Epithelial cell of proximal tubule (primary cell): ENCODE measurements at regions not wholly inside any gene's neighbourhood (a gene's known extent, or its start where the extent isn't known, plus 50 kb on each side); places are given as distances from the start of the nearest gene placed in this dataset.

Source experiments
- DNase-seq: peaks from one replicate; pipeline ENCODE4 v3.0.0-alpha.2; 2011; ENCODE audit warnings: low read depth
- H3K4me3 ChIP-seq: 2 replicates; pipeline ENCODE4 v1.5.1; 2011; ENCODE audit warnings: low read depth, mild to moderate bottlenecking, low read length
- TF ChIP-seq, protein P1 (sequence below): conservative IDR thresholded peaks from 2 replicates; pipeline ENCODE4 v1.5.1; 2012; ENCODE audit warnings: low read depth, mild to moderate bottlenecking, low read length

DNA sequence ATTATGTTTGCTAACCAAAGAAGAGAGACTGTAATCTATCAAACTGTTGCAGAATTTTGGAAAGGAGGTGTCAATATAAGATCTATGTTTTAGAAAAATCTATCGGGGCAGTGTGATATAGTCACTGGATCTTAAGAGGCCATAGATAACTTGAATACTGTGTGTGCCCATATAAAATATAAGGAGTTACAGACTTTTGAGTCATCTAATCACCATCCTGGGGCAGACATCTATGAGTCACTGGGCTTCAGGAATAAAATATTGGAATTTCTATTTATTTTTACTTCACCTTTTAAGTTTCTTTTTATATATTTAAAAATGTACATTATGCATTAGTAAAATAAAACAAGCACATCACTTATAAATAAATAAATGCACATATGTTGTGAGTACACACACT is 509.3 kb upstream of the MAN1A1 start:
- no peak for DNase-seq
- H3K4me3 ChIP-seq, result no peak overlapping the region
- TF ChIP-seq, protein P1, sequence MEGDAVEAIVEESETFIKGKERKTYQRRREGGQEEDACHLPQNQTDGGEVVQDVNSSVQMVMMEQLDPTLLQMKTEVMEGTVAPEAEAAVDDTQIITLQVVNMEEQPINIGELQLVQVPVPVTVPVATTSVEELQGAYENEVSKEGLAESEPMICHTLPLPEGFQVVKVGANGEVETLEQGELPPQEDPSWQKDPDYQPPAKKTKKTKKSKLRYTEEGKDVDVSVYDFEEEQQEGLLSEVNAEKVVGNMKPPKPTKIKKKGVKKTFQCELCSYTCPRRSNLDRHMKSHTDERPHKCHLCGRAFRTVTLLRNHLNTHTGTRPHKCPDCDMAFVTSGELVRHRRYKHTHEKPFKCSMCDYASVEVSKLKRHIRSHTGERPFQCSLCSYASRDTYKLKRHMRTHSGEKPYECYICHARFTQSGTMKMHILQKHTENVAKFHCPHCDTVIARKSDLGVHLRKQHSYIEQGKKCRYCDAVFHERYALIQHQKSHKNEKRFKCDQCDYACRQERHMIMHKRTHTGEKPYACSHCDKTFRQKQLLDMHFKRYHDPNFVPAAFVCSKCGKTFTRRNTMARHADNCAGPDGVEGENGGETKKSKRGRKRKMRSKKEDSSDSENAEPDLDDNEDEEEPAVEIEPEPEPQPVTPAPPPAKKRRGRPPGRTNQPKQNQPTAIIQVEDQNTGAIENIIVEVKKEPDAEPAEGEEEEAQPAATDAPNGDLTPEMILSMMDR, result no peak

DNA sequence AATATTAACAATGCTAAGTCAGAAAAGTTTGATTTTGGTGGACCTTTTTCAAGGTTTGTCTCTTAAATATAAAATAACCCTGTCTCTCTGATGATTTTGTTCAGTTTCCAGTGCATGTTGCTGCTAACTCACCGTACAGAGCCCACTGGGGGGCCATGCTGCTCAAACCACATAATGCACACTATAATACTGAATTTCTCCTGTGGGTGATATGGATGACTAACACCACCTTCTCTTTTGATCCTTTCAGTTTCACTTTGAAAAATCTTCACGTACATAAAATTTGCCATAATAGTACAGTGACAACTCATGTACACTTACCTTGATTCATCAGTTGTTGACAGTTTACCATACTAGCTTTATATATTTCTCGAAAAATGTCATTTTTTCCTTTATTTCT is 506.6 kb upstream of the MAN1A1 start:
- DNase-seq, result no peak
- peak overlapping the region; percentile 5 for H3K4me3 ChIP-seq

DNA sequence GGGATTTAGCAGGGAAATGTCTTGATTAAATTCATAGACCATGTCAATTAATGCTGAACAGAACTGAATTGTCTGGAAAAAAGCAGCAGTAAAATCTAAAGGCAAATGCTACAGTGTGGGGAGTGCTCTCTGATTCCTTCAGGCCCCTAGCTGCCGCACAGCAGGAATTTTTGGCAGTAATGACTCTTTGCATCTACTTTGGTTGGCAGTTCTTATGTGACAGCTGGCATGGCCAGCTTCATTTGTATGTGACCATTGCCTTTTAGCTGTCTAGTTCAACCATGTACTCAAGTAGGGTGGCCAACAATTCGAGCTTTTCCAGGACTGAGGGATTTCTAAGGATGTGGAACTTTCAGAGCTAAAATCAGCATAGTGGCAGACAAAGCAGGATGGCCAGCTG is 499.1 kb upstream of the MAN1A1 start:
- DNase-seq, result no peak
- H3K4me3 ChIP-seq, result no peak overlapping the region
- TF ChIP-seq, protein P1, result no peak

More for the DNA sequence above, 506.6 kb upstream of the MAN1A1 start:
- TF ChIP-seq, protein P1, result no peak

DNA sequence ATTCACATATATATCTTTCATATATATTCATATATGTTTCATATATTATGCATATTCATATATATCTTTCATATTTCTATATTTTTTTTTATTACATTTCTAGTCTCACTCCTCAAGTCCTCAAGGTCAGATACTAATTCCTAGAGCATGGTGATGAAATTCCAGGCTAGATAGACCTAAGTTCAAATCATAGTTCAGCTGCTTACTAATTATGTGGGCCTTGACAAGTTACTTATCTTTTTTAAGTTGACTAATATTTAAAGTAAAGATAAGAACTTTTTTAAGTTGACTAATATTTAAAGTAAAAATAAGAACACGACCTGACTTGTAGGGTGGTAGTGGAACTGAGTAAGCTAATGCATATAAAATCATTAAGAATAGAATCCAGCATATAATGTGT is 495.6 kb upstream of the MAN1A1 start:
- no peak for DNase-seq
- TF ChIP-seq, protein P1, result no peak
- no peak overlapping the region for H3K4me3 ChIP-seq

DNA sequence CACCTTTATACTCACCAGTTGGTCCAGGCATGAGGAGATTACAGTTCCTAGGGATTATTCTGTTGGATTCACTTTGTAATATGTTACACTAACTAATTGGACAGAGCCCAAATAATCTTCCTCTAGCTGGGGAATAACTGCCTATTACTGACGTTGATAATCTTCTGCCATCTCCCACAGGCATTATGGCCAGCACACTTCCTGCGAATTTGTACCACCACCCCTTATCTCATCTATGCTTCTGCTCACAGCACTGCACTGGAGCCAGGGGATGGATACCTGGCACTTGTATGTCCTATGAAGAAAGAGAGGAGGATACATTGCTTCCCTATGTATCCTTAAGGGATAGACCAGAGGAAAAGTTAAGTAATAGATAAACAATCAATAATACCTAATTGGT is 494.8 kb upstream of the MAN1A1 start:
- H3K4me3 ChIP-seq, result no peak overlapping the region
- TF ChIP-seq, protein P1, result no peak

DNA sequence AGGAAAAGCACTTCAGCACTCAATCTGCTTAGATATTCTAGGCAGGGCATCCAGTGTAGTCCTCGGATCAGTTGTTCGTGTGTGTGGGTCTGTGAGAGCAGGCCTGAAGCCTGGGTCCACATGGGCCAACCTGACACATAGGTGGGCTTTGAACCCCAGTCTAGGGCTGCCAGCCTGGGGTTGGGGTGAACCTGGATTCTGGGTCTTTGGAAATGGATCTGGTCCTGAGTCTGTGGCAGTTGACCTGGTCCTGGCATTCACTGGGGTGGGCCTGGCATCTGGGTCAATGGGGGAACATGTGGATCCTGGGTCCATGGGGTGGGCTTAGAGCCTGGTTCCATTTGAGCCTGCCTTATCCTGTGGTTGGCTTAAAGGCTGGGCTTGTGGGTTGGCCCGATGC is 492.6 kb upstream of the MAN1A1 start:
- TF ChIP-seq, protein P1, result no peak
- no peak overlapping the region for H3K4me3 ChIP-seq
- no peak for DNase-seq

More for the DNA sequence above, 494.8 kb upstream of the MAN1A1 start:
- DNase-seq, result no peak

DNA sequence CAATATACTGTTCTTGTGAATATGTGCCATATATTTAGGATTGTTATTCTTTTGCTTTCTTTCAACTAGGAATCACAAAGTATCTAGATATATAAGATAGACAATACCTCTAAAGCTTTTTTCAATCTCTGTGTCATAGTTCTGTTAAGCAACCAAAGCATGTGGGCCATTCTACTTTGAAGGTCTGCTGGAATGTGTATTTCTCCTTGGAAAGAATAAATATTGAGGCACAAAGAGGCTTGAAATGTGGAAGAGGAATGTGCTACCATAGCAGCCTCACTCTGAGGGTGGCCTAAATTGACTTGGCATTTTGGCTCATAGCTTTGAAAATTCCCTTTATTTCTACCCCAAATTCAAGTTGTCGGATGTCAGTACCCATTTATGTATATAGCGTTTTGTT is 488.5 kb upstream of the MAN1A1 start:
- TF ChIP-seq, protein P1, result no peak

More for the DNA sequence above, 488.5 kb upstream of the MAN1A1 start:
- DNase-seq, result no peak
- H3K4me3 ChIP-seq, result no peak overlapping the region
